A673 (cell line): ENCODE measurements at regions not wholly inside any gene's neighbourhood (a gene's known extent, or its start where the extent isn't known, plus 50 kb on each side); places are given as distances from the start of the nearest gene placed in this dataset.

Experiments used
- CTCF ChIP-seq: fragments of 300-800, 200-600 bp; sonication (generic); conservative IDR thresholded peaks from 2 replicates; pipeline ENCODE4 v1.5.1; 2017; ENCODE audit warnings: low read depth, mild to moderate bottlenecking, antibody characterized with exemption, low read length, moderate library complexity, mixed read lengths
- EZH2 ChIP-seq: fragments of 200-600 bp; sonication (generic); IDR thresholded peaks from 2 replicates; pipeline ENCODE4 v1.6.1; 2017; ENCODE audit warnings: borderline replicate concordance, low read depth, mild to moderate bottlenecking, mixed read lengths, antibody characterized with exemption, low read length; ENCODE audit not compliant: poor library complexity, severe bottlenecking

GRCh38 chr1:55326496-55327243, 111.5 kb upstream of the USP24 start:
- TF ChIP-seq EZH2 (no peak), CTCF (no peak)
